Right hindlimb (tissue), 1 donor: ENCODE measurements at regions not wholly inside any gene's neighbourhood (a gene's known extent, or its start where the extent isn't known, plus 50 kb on each side); places are given as distances from the start of the nearest gene placed in this dataset.

ENCODE experiments used
- DNase-seq: peaks from one replicate; pipeline ENCODE4 v3.0.0-alpha.2; 2018

DNA sequence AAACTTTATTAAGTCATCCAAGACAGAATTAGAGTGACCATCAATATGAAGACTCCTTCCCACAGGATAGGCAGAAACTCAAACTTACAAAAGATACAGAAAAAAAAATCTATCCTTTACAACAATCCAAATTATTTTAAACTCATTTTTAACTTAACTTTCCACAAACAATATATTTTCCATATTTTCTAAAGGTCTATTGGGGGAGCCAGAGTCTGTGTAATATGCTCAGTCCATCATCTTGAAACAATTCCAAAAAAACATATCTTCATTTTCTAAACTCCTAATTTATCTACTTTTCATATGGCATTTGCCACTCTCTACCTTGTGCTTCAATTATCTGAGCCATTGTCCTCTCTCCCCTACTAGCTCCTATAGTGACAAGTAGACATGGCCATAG lies 378.1 kb downstream of the PDGFC start:
- no peak for DNase-seq

DNA sequence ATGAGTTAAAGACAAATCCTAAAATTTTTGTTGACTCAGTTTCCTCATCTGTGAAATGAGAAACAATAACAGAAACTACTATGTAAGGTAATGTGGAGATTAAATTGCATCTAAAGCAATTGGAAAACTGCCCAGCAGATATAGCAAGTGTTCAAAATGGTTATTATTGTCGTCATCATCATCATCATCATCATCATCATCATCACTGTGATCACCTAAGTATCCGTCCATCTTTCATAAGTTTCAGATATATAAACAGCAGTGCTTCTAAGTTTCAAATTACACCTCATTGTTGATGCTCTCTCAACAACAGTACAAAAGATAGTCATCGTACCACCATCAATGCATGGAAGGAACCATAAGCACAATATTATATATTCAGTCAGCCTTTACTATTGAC lies 379.9 kb downstream of the PDGFC start:
- no peak for DNase-seq

DNA sequence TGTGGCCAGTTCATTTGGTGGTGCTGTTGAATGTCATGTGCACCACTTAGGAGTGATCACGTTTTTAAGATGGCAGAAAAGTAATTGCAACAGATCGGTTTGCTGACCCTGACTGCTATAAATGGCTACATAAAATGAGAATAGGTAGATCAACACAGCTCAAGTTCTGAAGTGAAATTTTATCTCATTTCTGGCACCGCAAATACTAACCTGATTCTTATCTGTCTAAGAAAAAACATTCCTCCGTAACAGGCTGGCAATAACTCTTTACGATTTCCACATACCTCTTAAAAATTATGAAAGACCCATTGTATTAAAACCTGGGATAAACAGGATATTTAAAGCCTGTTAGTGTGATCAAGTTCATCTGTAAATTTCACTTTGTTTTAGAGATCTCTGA lies 387.5 kb downstream of the PDGFC start:
- DNase-seq: no peak

DNA sequence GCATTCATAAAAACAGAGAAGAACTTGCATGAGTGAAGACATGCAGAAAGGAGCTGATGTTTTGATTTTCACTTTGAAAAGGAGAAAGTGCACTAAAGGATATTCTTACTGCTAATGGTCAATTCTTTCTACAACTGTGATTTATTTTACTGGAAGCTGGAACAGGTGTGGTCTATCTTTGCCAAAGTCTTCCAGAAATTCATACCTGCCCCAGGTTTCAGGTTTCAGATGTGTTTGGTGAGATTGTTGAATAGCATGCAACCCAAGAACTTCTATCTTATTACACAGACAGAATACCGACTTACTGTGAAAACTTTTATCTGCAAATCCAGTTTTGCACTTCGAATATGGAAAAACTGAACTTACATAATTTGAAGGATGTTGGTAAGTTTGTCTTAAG lies 388.3 kb downstream of the PDGFC start:
- DNase-seq: no peak

DNA sequence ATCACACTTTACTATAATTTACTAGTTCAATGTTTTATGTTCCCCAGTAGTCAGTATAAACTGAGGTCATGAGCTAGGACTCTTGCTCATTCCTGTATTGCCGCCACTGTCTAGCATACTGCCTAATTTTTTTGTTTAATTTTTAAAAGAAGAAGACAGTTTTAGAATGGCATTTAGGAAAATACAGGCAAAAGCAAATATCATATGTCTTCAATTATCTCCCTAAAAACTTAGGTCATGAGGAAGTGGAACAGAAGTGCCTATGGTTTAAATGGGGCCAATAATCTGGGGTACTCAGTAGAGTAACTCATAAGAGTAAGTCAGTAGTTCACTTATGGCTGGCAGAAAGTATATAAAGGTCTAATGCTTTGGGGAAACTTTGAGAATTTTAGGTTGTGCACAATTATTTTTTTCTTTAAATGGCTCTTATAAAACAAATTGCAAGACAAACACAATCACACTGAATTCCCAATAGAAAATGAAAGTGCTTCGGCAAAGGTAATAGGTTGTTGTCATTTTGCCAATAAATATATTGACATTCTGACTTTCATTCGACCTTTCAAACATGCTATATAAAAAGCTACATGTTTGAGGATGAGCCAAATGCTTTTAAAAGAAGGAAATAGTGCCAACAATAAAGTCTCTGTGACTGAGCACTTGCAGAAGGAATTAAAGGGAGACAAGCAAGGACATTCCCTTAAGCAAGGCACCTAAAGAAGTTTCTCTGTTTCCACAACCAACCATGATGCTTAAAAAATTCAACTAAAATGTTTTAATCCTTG lies 390.1 kb downstream of the PDGFC start:
- no peak for DNase-seq

DNA sequence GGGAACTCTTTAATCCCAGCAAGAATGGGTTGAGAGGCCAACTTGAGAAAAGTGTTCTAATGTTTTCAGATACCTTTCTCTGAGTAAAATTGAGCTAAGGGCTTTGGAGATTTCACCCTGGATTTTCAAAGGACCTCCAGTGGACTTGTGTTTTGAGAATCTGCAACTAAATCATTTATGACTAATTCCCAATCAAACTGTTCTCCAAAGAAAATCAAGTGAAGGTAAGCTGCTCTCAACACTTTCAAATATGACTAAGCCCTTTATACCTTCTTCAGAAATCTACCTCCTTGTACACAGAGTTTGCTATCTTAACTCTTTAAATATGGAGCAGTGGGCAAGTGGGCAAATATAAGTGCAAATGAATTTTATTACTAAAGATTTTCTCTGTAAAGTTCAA lies 392.9 kb downstream of the PDGFC start:
- DNase-seq: no peak

DNA sequence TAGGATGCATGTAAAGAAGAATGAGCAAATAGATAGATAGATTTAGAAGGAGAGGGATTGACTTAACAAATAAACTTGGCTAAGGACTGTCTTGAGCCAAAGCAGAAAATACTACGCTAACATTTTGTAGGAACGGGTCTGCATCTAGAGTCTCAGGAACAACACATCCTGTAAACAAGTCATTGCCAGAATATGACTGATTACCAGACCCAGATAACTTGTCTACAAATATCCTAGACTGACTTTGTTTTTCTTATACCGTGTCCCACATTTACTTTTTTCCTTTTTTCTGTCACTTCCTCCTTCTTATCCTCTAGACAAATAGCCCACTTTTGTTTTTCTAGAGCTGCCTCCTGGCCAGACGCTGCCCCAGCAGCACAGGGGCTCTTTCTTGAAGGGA lies 393.6 kb downstream of the PDGFC start:
- no peak for DNase-seq

DNA sequence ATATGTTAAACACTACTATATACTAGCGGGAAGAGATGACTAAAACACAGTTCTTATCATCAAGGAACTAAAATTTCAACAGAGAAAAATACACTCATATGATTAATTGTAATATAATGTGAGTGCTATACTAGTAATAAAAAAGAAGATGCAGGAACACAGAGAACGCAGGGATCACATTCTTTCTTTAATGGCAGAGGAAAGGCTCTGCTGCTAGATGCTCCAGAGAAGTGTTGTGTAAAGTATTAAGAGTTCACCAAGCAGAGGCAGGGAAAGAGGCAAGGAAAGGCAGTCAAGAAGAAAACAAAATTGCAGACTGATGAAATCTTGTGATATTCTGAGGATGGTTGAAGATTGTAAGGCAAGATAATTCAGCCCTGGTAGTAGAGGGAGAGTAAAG lies 394.7 kb downstream of the PDGFC start:
- no peak for DNase-seq

DNA sequence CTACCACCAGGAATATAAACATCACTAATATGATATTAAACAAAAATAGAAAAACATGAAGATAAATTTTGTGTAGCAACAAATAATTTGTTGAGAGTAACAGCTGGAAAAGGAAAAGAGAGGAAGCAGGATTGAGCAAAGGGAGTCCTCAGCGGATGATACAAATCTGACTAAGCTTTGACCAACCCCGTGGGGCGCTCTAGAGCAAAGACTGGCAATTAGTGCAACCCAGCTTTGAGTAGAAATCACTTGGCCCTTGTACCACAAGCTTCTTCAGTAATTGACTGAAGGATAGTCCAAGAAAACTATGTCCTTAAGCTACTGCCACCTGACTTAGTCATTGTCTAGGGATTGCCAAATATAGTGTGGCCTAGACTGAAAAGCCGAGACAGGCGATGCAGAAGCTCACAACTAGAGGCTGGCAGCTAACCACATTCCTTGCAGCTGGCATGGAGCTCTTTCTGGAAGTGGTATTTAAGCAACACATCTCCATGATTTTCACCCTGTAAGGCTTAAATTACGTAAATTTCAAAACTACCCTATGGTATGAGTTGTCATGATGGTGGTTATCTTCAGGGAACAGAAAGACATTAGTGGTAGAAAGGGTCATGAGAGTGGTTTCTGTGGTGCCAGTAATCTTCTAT lies 396.0 kb downstream of the PDGFC start:
- DNase-seq: peak; percentile 25

DNA sequence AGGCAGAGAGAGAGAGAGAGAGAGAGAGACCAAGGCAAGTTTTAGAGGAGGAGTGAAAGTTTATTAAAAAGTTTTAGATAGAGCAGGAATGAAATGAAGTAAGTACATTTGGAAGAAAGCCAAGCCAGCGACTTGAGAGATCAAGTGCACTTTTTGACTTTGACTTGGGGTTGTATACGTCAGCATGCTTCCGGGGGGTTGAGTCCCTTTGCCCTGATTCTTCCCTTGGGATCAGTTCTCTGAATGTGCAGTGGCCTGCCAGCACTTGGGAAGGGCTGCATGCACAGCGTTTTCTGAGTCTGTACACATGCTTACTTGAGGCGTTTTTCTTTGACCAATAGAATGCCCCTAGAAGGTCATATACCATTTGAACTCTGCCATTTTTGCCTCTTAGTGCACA lies 400.5 kb downstream of the PDGFC start:
- DNase-seq: no peak

DNA sequence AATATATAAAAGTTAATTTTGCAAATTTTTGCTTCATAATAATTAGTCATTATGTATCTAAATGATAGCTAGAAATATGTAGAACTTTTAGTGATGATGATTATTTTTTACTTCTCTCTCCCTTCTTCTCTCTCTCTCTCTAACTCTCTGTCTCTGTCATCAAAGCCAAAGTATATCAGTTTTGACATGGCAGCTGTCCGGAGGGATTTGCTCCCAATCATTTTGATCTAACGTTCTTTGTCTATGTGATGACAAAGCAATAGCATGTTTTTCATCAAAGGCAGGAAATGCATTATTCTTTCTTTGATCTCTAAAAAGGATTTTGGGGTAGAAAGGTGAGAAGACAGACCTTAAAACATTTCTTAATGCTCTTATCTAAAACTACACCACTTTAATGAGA lies 402.1 kb downstream of the PDGFC start:
- no peak for DNase-seq

DNA sequence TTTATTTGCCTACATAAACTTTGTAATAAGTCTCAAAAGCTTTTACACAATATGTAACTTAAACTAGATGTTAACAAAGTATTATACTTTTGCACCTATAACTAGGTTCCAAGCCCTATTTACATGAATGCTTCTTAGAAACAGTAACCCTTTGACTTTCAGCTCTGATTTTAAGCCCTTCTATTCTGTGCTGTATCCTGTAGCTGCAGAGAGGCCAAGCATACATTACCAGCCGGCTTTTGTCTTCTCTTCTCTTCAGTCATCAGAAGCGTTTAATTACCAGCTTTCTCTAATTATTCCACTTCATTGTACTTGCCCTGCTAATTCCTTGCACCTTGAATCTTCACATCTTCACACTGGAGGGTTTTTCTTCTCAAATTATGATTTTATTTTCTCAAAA lies 403.1 kb downstream of the PDGFC start:
- no peak for DNase-seq

DNA sequence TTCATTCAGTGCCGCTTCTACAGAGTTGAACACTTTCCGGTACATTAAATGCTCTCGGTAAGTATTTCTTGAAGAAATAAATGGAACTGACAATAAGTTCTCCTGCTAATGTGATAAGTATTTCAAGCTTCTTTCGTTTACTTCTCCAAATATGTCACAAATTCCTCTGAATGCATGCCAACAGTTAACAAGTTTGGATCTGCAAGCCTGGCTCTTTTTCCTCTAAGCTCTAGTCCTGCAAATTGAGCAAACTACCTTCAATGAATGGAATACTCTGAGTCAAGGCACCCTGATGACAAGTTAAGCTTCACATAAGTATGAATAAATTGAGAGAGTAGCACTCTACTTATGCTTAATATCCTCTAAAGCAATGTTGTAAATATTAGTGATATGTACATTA lies 403.6 kb downstream of the PDGFC start:
- DNase-seq: no peak

DNA sequence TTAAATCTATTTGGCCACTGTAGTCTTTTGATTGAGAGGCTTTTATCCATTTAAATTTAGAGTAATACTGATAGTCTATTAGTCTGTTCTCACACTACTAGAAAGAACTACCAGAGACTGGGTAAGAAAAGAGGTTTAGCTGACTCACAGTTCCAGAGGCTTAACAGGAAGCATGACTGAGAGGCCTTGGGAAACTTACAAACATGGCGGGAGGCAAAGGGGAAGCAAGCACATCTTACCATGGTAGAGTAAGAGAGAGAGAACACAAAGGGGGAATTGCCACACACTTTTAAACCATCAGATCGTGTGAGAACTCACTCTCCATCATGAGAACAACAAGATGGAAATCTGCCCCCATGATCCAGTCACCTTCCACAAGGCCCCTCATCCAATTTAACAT lies 410.9 kb downstream of the PDGFC start:
- no peak for DNase-seq

DNA sequence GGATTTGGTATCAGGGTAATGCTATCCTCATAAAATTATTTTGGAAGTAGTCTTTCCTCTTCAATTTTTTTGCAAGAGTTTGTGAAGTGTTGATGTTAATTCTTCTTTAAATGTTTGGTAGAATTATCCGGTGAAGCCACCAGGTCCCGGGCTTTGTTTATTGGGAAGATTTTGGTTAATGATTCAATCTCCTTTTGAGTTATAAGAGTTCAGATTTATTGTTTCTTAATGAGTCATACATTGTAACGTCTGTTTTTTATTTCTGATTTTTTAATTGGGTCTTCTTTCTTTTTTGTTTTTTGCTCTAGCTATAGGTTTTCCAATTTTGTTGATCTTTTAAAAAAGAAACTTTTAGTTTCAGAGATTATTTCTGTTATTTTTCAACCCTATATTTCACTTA lies 412.3 kb downstream of the PDGFC start:
- no peak for DNase-seq

DNA sequence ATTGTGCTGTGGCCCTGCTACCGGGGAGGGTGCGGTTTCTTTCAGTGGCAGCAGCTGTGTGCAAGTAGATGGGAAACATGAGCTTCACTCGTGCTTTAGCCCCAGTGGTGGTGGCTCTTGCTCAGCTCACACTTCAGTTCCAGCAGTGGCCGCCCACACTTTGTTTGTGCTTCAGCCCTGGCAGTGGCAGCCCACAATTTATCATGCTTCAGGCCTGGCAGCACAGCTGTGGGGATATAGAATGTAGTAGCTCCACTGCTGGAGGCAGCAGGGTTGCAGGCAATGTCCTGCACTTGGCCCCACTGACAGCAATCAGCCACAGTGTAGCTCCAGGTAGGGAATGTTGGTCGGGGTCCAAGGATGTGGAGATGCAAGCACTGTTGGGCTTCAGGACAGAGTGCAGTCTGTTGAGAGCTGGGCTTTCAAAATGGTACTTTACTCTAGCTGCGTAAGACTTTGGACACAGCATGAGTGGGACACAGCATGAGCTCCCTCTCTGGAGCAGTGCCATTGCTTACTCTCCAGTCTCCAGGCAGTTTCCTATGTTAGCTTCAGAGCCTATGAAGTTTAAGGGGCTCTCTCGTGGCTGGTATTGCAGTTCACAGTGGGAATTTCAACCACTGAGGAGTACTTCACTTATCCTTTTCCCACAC lies 413.1 kb downstream of the PDGFC start:
- DNase-seq: peak; percentile 58

DNA sequence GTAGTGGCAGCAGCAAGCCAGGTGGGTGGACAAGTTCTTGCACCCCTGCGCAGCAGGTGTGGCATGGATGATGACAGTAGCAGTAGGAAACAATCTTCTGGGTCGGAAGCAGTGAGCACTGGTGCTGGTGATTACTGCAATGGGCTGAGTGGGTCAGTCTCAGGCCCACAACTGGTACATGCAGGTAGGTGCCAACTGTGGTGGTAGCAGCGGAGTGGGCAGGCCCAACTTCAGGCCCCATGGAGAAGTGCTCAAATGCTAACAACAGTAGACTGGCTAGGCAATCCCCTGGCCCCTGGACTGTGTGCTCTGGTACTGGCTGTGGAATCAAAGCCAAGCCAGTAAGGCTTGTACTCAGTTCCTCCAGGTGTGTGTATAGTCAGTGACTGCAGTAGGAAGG lies 413.7 kb downstream of the PDGFC start:
- no peak for DNase-seq

DNA sequence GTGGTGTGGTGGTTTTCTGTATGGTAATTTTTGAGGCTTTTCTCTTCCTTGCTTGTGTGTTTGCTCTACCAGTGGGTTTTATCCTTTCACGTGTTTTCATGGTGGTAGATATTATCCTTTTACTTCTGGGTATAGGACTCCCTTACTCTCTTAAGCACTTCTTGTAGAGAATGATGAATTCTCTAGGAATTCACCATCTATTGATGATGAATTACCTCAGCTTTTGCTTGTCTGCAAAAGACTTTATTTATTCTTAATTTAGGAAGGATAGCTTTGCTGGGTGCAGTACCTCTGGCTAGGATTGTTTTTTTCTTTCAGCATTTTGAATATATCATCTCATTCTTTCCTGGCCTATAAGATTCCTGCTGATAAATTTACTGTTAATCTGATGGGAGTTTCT lies 415.3 kb downstream of the PDGFC start:
- DNase-seq: no peak

DNA sequence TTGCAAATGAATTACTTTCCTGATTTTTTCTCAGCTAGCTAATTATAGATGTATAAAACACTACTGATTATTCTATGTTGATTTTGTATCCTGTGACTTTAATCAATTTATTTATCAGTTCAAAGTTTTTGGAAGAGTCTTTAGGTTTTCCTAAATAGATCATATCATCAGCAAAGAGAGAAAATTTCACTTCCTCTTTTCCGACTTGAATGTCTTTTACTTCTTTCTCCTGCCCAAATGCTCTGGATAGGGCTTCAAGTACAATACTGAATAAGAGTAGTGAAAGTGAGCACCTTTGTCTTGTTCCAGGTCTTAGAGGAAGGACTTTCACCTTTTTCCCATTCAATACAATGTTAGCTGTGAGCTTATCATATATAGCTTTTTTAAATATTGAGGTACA lies 417.9 kb downstream of the PDGFC start:
- DNase-seq: no peak

DNA sequence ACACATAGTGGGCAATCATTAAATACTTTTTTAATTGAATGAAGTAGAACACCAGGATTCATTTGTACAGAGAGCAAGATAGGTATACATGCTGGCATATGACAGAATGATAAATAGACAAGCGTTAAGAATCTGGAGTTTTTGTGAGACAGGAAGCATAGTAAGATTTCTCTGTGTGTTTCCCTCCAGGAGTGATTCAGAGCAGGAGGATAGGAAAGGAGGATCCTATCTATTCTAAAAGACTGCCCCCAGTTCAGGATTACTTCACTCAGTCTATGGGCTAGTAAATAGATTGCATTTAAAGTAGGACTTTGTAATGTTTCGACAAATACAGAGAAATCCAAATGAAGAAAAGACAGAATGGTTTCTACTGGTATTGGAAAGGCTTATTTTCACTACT lies 423.7 kb downstream of the PDGFC start:
- no peak for DNase-seq

DNA sequence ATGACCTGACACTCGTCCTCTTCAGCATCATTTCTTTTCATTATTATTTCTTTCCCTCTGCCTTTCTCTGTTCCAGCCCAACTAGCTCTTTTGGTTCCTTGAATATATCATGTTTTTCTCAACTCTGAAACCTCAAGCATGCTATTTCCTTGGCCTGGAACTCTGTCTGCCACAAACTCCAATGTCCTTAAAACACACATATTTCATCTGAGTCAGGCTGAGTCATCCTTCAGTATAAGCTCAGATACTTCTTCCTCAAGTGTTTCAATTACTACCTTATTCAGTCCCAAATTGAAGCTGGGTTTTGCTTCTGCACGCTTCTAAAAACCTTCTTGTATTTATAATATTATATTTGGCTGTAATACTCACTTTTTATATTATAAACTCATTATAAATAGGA lies 424.2 kb downstream of the PDGFC start:
- no peak for DNase-seq

DNA sequence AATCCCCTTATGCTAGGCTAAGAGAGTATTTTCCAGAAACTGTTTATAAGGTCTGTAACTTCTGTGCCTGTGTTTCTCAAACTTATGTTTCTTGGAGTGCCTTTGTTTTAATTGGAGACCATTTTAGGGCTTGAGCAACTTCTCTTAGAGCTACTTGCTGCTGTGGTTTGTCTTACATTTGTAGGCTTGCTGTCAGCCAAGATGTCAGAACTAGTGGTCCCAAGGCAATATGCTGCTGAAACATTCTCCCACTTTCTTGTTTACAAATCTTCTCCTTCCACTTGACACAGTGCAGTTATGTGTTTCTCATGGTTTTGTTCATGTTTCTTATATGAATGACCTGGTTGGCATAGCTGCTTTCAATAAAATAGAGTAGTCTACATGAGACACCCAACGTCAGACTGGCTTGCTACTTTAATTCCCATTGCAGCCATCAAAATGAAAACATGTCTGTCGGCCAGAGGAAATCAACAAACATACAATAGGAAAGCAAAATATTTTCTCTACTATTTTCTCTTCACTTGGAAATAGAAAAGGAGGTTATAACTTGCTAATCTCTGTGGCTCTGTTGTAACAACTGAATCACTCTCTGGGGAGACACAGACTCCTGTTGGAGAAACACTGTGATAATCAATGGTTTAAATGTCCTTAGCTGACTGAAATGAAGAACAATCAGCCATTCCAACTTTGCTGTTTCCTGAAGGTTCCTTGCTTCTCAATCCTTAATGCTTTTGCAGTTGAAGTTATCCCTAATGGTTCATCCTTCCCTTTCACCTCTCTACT lies 426.4 kb downstream of the PDGFC start:
- DNase-seq: peak; percentile 18

DNA sequence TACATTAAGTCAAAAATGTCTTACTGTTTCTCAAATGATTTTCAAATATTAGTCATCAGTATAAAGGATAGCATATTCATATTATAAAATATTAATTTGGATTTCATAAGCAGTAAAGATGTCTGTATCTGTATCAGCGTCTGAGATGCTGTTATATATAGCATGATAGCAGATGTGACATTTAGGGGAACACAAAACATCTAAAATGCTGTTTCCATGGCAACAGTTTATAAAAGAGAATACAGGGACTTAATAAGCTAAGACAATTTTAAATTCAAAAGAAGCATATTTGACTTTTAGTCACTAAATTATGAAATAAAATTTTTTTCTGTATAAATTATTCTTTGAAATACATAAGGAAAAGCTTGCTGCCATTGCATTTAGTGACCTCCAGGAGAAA lies 432.2 kb downstream of the PDGFC start:
- no peak for DNase-seq
